Stimulated activated CD4-positive, alpha-beta T cell treated with anti-CD3 and anti-CD28 coated beads, Interleukin-2, amount 100 ng/mL, for 24 hours (primary cell): ENCODE measurements at regions not wholly inside any gene's neighbourhood (a gene's known extent, or its start where the extent isn't known, plus 50 kb on each side); places are given as distances from the start of the nearest gene placed in this dataset.
"Not testable (repeated sequence)": the region's sequence is repeated elsewhere in the genome, so short reads cannot be mapped to it uniquely, and the experiment has no call there.

Experiments
- DNase-seq, 2 donors: peaks; one replicate each; pipeline ENCODE4 v3.0.0-alpha.2; 2020

- DNase-seq: not testable (repeated sequence)
Measured at GRCh38 chr15:22519213-22519612, 60.5 kb downstream of the GOLGA6L22 start.

- DNase-seq: not testable (repeated sequence)
Measured at GRCh38 chr15:22526537-22526936, 67.8 kb downstream of the GOLGA6L22 start.

GRCh38 chr15:22527016-22527415 is 68.3 kb downstream of the GOLGA6L22 start:
- not testable (repeated sequence) for DNase-seq

- not testable (repeated sequence) for DNase-seq
Measured at GRCh38 chr15:22529200-22529599, 70.5 kb downstream of the GOLGA6L22 start.

- not testable (repeated sequence) for DNase-seq
Measured at GRCh38 chr15:22559701-22560100, 101.0 kb downstream of the GOLGA6L22 start.

- DNase-seq: not testable (repeated sequence)
Measured at GRCh38 chr15:22561716-22562115, 103.0 kb downstream of the GOLGA6L22 start.

- not testable (repeated sequence) for DNase-seq
Measured at GRCh38 chr15:22566510-22566909, 107.8 kb downstream of the GOLGA6L22 start.

GRCh38 chr15:22569486-22569885 is 110.8 kb downstream of the GOLGA6L22 start:
- DNase-seq: not testable (repeated sequence)

GRCh38 chr15:22572152-22572735 is 113.5 kb downstream of the GOLGA6L22 start:
- not testable (repeated sequence) for DNase-seq

- not testable (repeated sequence) for DNase-seq
Measured at GRCh38 chr15:22572792-22573191, 114.1 kb downstream of the GOLGA6L22 start.

GRCh38 chr15:22577828-22578227 is 119.1 kb downstream of the GOLGA6L22 start:
- DNase-seq: not testable (repeated sequence)

- not testable (repeated sequence) for DNase-seq
Measured at GRCh38 chr15:22579213-22579612, 120.5 kb downstream of the GOLGA6L22 start.

GRCh38 chr15:22587391-22587790 is 128.7 kb downstream of the GOLGA6L22 start:
- not testable (repeated sequence) for DNase-seq

GRCh38 chr15:22598552-22598951 is 139.8 kb downstream of the GOLGA6L22 start:
- not testable (repeated sequence) for DNase-seq

GRCh38 chr15:22599526-22600320 is 141.0 kb downstream of the GOLGA6L22 start:
- not testable (repeated sequence) for DNase-seq

GRCh38 chr15:22616976-22617375 is 158.3 kb downstream of the GOLGA6L22 start:
- not testable (repeated sequence) for DNase-seq

- DNase-seq: not testable (repeated sequence)
Measured at GRCh38 chr15:22631789-22632188, 154.7 kb upstream of the NIPA1 start.

GRCh38 chr15:22639983-22640382 is 146.5 kb upstream of the NIPA1 start:
- DNase-seq: not testable (repeated sequence)

- DNase-seq: not testable (repeated sequence)
Measured at GRCh38 chr15:22649458-22649857, 137.0 kb upstream of the NIPA1 start.

GRCh38 chr15:22651179-22651578 is 135.3 kb upstream of the NIPA1 start:
- DNase-seq: not testable (repeated sequence)

GRCh38 chr15:22664294-22665058 is 122.0 kb upstream of the NIPA1 start:
- DNase-seq: peak; percentile 24 to 49

- DNase-seq: peak in 1 of 2 donors; percentile 26
Measured at GRCh38 chr15:22665059-22665702, 121.3 kb upstream of the NIPA1 start.

GRCh38 chr15:22665711-22666110 is 120.7 kb upstream of the NIPA1 start:
- not testable (repeated sequence) for DNase-seq
